WI38 (cell line): ENCODE measurements at regions not wholly inside any gene's neighbourhood (a gene's known extent, or its start where the extent isn't known, plus 50 kb on each side); places are given as distances from the start of the nearest gene placed in this dataset.

Experiments used
- H3K4me3 ChIP-seq: 2 replicates; pipeline ENCODE4 v1.5.1; 2011; ENCODE audit warnings: low read depth, mild to moderate bottlenecking, control low read depth, low read length
- TF ChIP-seq, protein P1 (sequence below): IDR thresholded peaks from 2 replicates; pipeline ENCODE4 v1.5.1; 2012; ENCODE audit warnings: low read depth, mild to moderate bottlenecking, control low read depth, low read length

- H3K4me3 ChIP-seq = no peak overlapping the region
- TF ChIP-seq, protein P1, sequence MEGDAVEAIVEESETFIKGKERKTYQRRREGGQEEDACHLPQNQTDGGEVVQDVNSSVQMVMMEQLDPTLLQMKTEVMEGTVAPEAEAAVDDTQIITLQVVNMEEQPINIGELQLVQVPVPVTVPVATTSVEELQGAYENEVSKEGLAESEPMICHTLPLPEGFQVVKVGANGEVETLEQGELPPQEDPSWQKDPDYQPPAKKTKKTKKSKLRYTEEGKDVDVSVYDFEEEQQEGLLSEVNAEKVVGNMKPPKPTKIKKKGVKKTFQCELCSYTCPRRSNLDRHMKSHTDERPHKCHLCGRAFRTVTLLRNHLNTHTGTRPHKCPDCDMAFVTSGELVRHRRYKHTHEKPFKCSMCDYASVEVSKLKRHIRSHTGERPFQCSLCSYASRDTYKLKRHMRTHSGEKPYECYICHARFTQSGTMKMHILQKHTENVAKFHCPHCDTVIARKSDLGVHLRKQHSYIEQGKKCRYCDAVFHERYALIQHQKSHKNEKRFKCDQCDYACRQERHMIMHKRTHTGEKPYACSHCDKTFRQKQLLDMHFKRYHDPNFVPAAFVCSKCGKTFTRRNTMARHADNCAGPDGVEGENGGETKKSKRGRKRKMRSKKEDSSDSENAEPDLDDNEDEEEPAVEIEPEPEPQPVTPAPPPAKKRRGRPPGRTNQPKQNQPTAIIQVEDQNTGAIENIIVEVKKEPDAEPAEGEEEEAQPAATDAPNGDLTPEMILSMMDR = peak; percentile 13; the same call in 1 of the 2 replicates
These were observed 262.2 kb downstream of the BAMBI start for GRCh38 chr10:28939281-28940157.

DNA sequence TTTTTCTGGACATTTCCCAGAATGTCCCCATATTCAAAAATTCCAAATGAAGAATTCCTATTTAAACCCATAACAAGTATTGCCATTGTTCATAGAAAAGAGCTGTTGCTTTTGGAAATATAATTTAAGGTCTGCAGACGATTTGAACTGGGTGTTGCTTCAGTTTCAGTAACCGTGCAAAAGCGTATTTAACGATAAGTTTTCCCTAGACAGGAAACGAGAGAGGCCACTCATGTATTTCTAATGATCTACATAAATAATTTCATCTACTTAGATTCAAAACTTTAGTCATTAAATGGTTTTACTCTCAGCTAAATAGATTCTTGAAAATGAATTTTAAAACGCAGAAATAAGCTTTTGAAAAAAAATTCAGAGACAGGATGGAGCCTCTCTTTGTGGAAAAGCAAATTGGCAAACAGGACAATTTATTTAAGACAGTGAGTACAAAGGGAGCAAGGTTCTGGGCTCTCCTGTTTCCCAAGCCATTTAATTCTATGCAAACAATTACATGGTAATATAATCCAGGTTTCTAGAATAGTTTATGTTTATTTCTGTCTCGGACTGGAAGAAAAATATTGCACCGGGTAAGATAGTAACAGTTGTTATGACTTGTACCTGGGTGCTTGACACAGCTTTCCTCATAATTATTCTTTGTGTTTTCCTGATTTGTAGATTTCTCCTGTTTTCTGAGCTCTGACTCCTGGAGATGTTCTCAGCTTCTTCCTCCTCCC is 263.0 kb downstream of the BAMBI start:
- no peak overlapping the region for H3K4me3 ChIP-seq
- TF ChIP-seq, protein P1 = no peak

GRCh38 chr10:28942012-28942411 is 264.7 kb downstream of the BAMBI start:
- TF ChIP-seq, protein P1 = no peak
- no peak overlapping the region for H3K4me3 ChIP-seq

DNA sequence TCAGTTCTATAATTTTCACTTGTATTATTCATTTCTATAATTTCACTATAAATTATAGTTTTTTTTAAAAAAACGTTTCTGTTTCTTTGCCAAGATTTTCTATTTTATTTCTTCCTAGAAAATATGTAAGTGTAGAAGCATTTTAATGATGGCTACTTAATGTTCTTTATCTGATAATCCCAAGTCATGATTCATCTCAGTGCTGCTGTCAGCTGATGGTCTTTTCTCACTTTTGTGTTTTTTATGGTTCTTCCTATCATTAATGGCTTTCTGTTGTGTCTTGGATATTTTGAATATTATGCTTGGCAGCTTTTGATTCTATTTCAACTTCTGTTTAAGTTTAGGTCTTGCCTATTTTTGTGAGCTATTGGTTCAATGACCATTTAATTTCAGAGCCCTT is 268.6 kb downstream of the BAMBI start:
- no peak overlapping the region for H3K4me3 ChIP-seq
- TF ChIP-seq, protein P1 = no peak

GRCh38 chr10:28946479-28946878 is 269.2 kb downstream of the BAMBI start:
- H3K4me3 ChIP-seq = no peak overlapping the region
- TF ChIP-seq, protein P1 = no peak

- TF ChIP-seq, protein P1 = no peak
- H3K4me3 ChIP-seq = no peak overlapping the region
These were observed 269.9 kb downstream of the BAMBI start for GRCh38 chr10:28947171-28947570.

- TF ChIP-seq, protein P1 = no peak
- no peak overlapping the region for H3K4me3 ChIP-seq
These were observed 270.7 kb downstream of the BAMBI start for GRCh38 chr10:28948046-28948445.
